RPMI7951 (cell line): ENCODE measurements at regions not wholly inside any gene's neighbourhood (a gene's known extent, or its start where the extent isn't known, plus 50 kb on each side); places are given as distances from the start of the nearest gene placed in this dataset.
"Not testable (repeated sequence)": the region's sequence is repeated elsewhere in the genome, so short reads cannot be mapped to it uniquely, and the experiment has no call there.

Experiments used
- DNase-seq: peaks from one replicate; pipeline ENCODE4 v3.0.0-alpha.2; 2012; ENCODE audit warnings: low read depth

GRCh38 chr11:71638801-71639519 lies 56.3 kb upstream of the KRTAP5-11 start:
- DNase-seq: peak; percentile 11

GRCh38 chr11:71639520-71639849 lies 56.8 kb upstream of the KRTAP5-11 start:
- not testable (repeated sequence) for DNase-seq

GRCh38 chr11:71639916-71640315 lies 57.2 kb upstream of the KRTAP5-11 start:
- DNase-seq: not testable (repeated sequence)

GRCh38 chr11:71647078-71647477 lies 64.4 kb upstream of the KRTAP5-11 start:
- not testable (repeated sequence) for DNase-seq

- DNase-seq: not testable (repeated sequence)
These were observed 70.3 kb upstream of the KRTAP5-11 start for GRCh38 chr11:71652998-71653397.

GRCh38 chr11:71654423-71654822 lies 71.7 kb upstream of the KRTAP5-11 start:
- DNase-seq: not testable (repeated sequence)

GRCh38 chr11:71655041-71655440 lies 72.4 kb upstream of the KRTAP5-11 start:
- DNase-seq: not testable (repeated sequence)

- DNase-seq: not testable (repeated sequence)
These were observed 73.8 kb upstream of the KRTAP5-11 start for GRCh38 chr11:71656513-71656912.

- DNase-seq: not testable (repeated sequence)
These were observed 82.3 kb upstream of the KRTAP5-11 start for GRCh38 chr11:71664941-71665340.

- DNase-seq: not testable (repeated sequence)
These were observed 115.4 kb upstream of the KRTAP5-11 start for GRCh38 chr11:71698110-71698509.

- DNase-seq: not testable (repeated sequence)
These were observed 116.3 kb upstream of the KRTAP5-11 start for GRCh38 chr11:71698961-71699360.

GRCh38 chr11:71701435-71702291 lies 119.0 kb upstream of the KRTAP5-11 start:
- DNase-seq: not testable (repeated sequence)

GRCh38 chr11:71705086-71705737 lies 122.5 kb upstream of the KRTAP5-11 start:
- DNase-seq: not testable (repeated sequence)

GRCh38 chr11:71705738-71706432 lies 123.2 kb upstream of the KRTAP5-11 start:
- DNase-seq: not testable (repeated sequence)

GRCh38 chr11:71707083-71707482 lies 124.4 kb upstream of the KRTAP5-11 start:
- DNase-seq: not testable (repeated sequence)

GRCh38 chr11:71709541-71709940 lies 123.5 kb upstream of the DEFB108B start:
- not testable (repeated sequence) for DNase-seq

GRCh38 chr11:71710171-71710671 lies 122.8 kb upstream of the DEFB108B start:
- not testable (repeated sequence) for DNase-seq

GRCh38 chr11:71710701-71711385 lies 122.2 kb upstream of the DEFB108B start:
- DNase-seq: not testable (repeated sequence)

GRCh38 chr11:71712350-71712749 lies 120.7 kb upstream of the DEFB108B start:
- DNase-seq: not testable (repeated sequence)

GRCh38 chr11:71712846-71713245 lies 120.2 kb upstream of the DEFB108B start:
- DNase-seq: not testable (repeated sequence)

GRCh38 chr11:71714510-71714909 lies 118.5 kb upstream of the DEFB108B start:
- DNase-seq: not testable (repeated sequence)
